HEK293 (cell line): ENCODE measurements at regions not wholly inside any gene's neighbourhood (a gene's known extent, or its start where the extent isn't known, plus 50 kb on each side); places are given as distances from the start of the nearest gene placed in this dataset.

Experiments used
- CTCF ChIA-PET: fragments of 350-600 bp; formaldehyde crosslinking; extraction: SDS; loops from one replicate; lab custom pipeline; 2021; ENCODE audit warnings: antibody characterized with exemption; lab: Yijun Ruan, JAX
- POLR2A ChIA-PET: fragments of 300-600 bp; formaldehyde crosslinking; extraction: SDS; loops from one replicate; lab custom pipeline; 2020; ENCODE audit warnings: antibody characterized with exemption, inconsistent platforms; lab: Yijun Ruan, JAX
- H3K27ac ChIP-seq: fragments of 200-500 bp; sonication (Bioruptor generic); 2 replicates; pipeline ENCODE4 v1.5.1; 2014; ENCODE audit warnings: low read depth, low read length, control low read depth, inconsistent platforms; ENCODE audit errors: extremely low read depth
- H3K36me3 ChIP-seq, 2 experiments: fragments of 200-500 bp in 1 of 2; sonication (Bioruptor generic) in 1 of 2; 1 replicate in 1 of 2; 2 replicates in 1 of 2; pipeline ENCODE4 v1.5.1; 2014 to 2017; ENCODE audit warnings: inconsistent platforms in 2 of 2, low read length in 2 of 2; ENCODE audit not compliant: control insufficient read depth in 2 of 2, insufficient read depth in 1 of 2
- H3K4me1 ChIP-seq: fragments of 200-500 bp; sonication (Bioruptor generic); 2 replicates; pipeline ENCODE4 v1.5.1; 2014; ENCODE audit warnings: mild to moderate bottlenecking, low read length, inconsistent platforms; ENCODE audit not compliant: control insufficient read depth, insufficient read depth
- H3K4me3 ChIP-seq: 2 replicates; pipeline ENCODE4 v1.5.1; 2011; ENCODE audit warnings: low read depth, mild to moderate bottlenecking, control low read depth, low read length, moderate library complexity
- H3K9me3 ChIP-seq: fragments of 200-500 bp; sonication (Bioruptor generic); 2 replicates; pipeline ENCODE4 v1.5.1; 2014; ENCODE audit warnings: low read depth, low read length, inconsistent platforms; ENCODE audit not compliant: control insufficient read depth, insufficient read depth
- BCL11B ChIP-seq: fragments of 450-650 bp; formaldehyde crosslinking; IDR thresholded peaks from 2 replicates; pipeline ENCODE4 v1.5.1; 2016; ENCODE audit warnings: low read depth, missing biosample characterization, missing genetic modification characterization
- GFI1B ChIP-seq: fragments of 450-650 bp; formaldehyde crosslinking; IDR thresholded peaks from 2 replicates; pipeline ENCODE4 v1.5.1; 2016; ENCODE audit warnings: missing biosample characterization, missing genetic modification characterization
- HOXD13 ChIP-seq: sonication (generic); formaldehyde crosslinking; IDR thresholded peaks from 2 replicates; pipeline ENCODE4 v1.8.0; 2022; ENCODE audit warnings: missing genetic modification reagents, borderline replicate concordance
- KLF10 ChIP-seq: fragments of 450-650 bp; IDR thresholded peaks from 2 replicates; pipeline ENCODE4 v1.5.1; 2018; ENCODE audit warnings: missing biosample characterization, mild to moderate bottlenecking, missing genetic modification characterization
- PBX3 ChIP-seq: sonication (generic); formaldehyde crosslinking; IDR thresholded peaks from 2 replicates; pipeline ENCODE4 v1.8.1; 2022; ENCODE audit warnings: mild to moderate bottlenecking, moderate library complexity, missing genetic modification reagents
- REPIN1 ChIP-seq: fragments of 450-650 bp; formaldehyde crosslinking; IDR thresholded peaks from 2 replicates; pipeline ENCODE4 v1.5.1; 2017; ENCODE audit warnings: missing biosample characterization, missing genetic modification characterization, low read depth
- YY2 ChIP-seq: fragments of 450-650 bp; formaldehyde crosslinking; IDR thresholded peaks from 2 replicates; pipeline ENCODE4 v1.5.1; 2016; ENCODE audit warnings: missing biosample characterization, missing genetic modification characterization
- ZBTB1 ChIP-seq: fragments of 450-650 bp; formaldehyde crosslinking; IDR thresholded peaks from 2 replicates; pipeline ENCODE4 v1.5.1; 2016; ENCODE audit warnings: missing biosample characterization, missing genetic modification characterization
- ZFHX2 ChIP-seq: fragments of 450-650 bp; formaldehyde crosslinking; conservative IDR thresholded peaks from 2 replicates; pipeline ENCODE4 v1.5.1; 2016; ENCODE audit warnings: missing biosample characterization, missing genetic modification characterization
- ZFP69B ChIP-seq: fragments of 450-650 bp; formaldehyde crosslinking; IDR thresholded peaks from 2 replicates; pipeline ENCODE4 v1.5.1; 2016; ENCODE audit warnings: missing biosample characterization, missing genetic modification characterization
- ZNF133 ChIP-seq: fragments of 450-650 bp; formaldehyde crosslinking; IDR thresholded peaks from 2 replicates; pipeline ENCODE4 v1.5.1; 2016; ENCODE audit warnings: missing biosample characterization, missing genetic modification characterization
- ZNF184 ChIP-seq: fragments of 450-650 bp; IDR thresholded peaks from 2 replicates; pipeline ENCODE4 v1.5.1; 2018; ENCODE audit warnings: missing biosample characterization, mild to moderate bottlenecking, missing genetic modification characterization
- ZNF221 ChIP-seq: fragments of 450-650 bp; formaldehyde crosslinking; IDR thresholded peaks from 2 replicates; pipeline ENCODE4 v1.5.1; 2017; ENCODE audit warnings: missing biosample characterization, missing genetic modification characterization, borderline replicate concordance
- ZNF239 ChIP-seq: fragments of 450-650 bp; formaldehyde crosslinking; IDR thresholded peaks from 2 replicates; pipeline ENCODE4 v1.5.1; 2016; ENCODE audit warnings: missing biosample characterization, missing genetic modification characterization
- ZNF274 ChIP-seq, 2 experiments: fragments of 200-500 bp in 1 of 2; fragments of 450-650 bp in 1 of 2; sonication (Bioruptor generic) in 1 of 2; formaldehyde crosslinking in 1 of 2; IDR thresholded peaks; 2 replicates each; pipeline versions ENCODE4 v1.5.1 to v1.6.1; 2014 to 2016; ENCODE audit warnings: borderline replicate concordance in 1 of 2, inconsistent platforms in 1 of 2, low read length in 1 of 2, missing biosample characterization in 1 of 2, missing genetic modification characterization in 1 of 2
- ZNF394 ChIP-seq: fragments of 450-650 bp; formaldehyde crosslinking; IDR thresholded peaks from 2 replicates; pipeline ENCODE4 v1.5.1; 2016; ENCODE audit warnings: missing biosample characterization, missing genetic modification characterization, mild to moderate bottlenecking, moderate library complexity, borderline replicate concordance
- ZNF510 ChIP-seq: fragments of 450-650 bp; formaldehyde crosslinking; IDR thresholded peaks from 2 replicates; pipeline ENCODE4 v1.5.1; 2018; ENCODE audit warnings: mild to moderate bottlenecking, missing genetic modification characterization, missing biosample characterization; ENCODE audit not compliant: insufficient replicate concordance
- ZNF560 ChIP-seq: fragments of 450-650 bp; formaldehyde crosslinking; IDR thresholded peaks from 2 replicates; pipeline ENCODE4 v1.5.1; 2017; ENCODE audit warnings: missing biosample characterization, missing genetic modification characterization, borderline replicate concordance
- ZNF785 ChIP-seq: fragments of 450-650 bp; formaldehyde crosslinking; IDR thresholded peaks from 2 replicates; pipeline ENCODE4 v1.5.1; 2016; ENCODE audit warnings: missing biosample characterization, missing genetic modification characterization
- ZSCAN23 ChIP-seq: fragments of 450-650 bp; formaldehyde crosslinking; IDR thresholded peaks from 2 replicates; pipeline ENCODE4 v1.5.1; 2016; ENCODE audit warnings: missing biosample characterization, missing genetic modification characterization
- ZSCAN5A ChIP-seq: fragments of 450-650 bp; formaldehyde crosslinking; IDR thresholded peaks from 2 replicates; pipeline ENCODE4 v1.5.1; 2016; ENCODE audit warnings: missing biosample characterization, missing genetic modification characterization
- TF ChIP-seq, protein P1 (sequence below): fragments of 450-650 bp; formaldehyde crosslinking; IDR thresholded peaks from 2 replicates; pipeline ENCODE4 v1.5.1; 2017; ENCODE audit warnings: missing biosample characterization, missing genetic modification characterization
- TF ChIP-seq, protein P2 (sequence below): fragments of 450-650 bp; formaldehyde crosslinking; IDR thresholded peaks from 2 replicates; pipeline ENCODE4 v1.5.1; 2017; ENCODE audit warnings: missing biosample characterization, missing genetic modification characterization
- TF ChIP-seq, protein P3 (sequence below): fragments of 450-650 bp; formaldehyde crosslinking; IDR thresholded peaks from 2 replicates; pipeline ENCODE4 v1.5.1; 2016; ENCODE audit warnings: missing biosample characterization, missing genetic modification characterization

- POLR2A ChIA-PET: no interaction called here
- no peak for TF ChIP-seq ZSCAN23 (tag by site-specific recombination)
- TF ChIP-seq ZSCAN5A (tag by site-specific recombination): no peak
- no peak for TF ChIP-seq HOXD13 (CRISPR knock-in tag)
- no peak for TF ChIP-seq PBX3 (CRISPR knock-in tag)
- TF ChIP-seq ZNF184 (tag by site-specific recombination): no peak
- TF ChIP-seq ZNF560: no peak
- no peak for TF ChIP-seq KLF10 (tag by site-specific recombination)
- TF ChIP-seq GFI1B: no peak
- TF ChIP-seq ZNF239 (tag by site-specific recombination): no peak
- no peak for TF ChIP-seq ZNF221 (tag by site-specific recombination)
- Histone ChIP-seq H3K27ac (no peak overlapping the region), H3K9me3 (no peaks in the 10 kb centered on the region), H3K4me1 (peaks cover 3% of the 10 kb centered on the region; the same call in 1 of the 2 replicates), H3K36me3 (no peaks in the 10 kb centered on the region), H3K4me3 (no peak overlapping the region)
- CTCF ChIA-PET: no interaction called here
These were observed 98.1 kb downstream of the NR1D2 start for GRCh38 chr3:24043168-24043567.

DNA sequence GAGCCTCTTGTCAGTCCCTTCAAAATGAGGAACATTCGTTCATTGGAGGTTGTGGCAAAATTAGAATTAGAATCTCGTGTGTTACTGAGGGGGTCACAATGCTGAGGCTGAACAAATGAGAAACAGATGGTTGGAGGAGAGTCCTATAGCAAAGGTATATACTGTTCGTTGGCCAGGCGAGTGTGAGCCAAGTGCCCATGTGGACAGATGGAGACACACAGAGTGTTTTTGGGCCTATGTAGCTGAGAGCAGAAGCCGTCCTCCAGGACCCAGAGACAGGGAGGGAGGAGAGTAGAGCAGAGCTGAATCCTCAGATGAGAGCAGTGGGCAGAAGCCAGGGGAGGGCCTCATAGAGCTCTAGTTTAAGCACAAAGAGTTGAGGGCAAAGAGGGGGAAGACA is 98.9 kb downstream of the NR1D2 start:
- no peak overlapping the region for H3K4me3 ChIP-seq
- CTCF ChIA-PET: no interaction called here
- H3K36me3 ChIP-seq: no peaks in the 10 kb centered on the region
- peaks cover 3% of the 10 kb centered on the region; the same call in 1 of the 2 replicates for H3K4me1 ChIP-seq
- H3K9me3 ChIP-seq: no peaks in the 10 kb centered on the region
- H3K27ac ChIP-seq: no peak overlapping the region
- POLR2A ChIA-PET: no interaction called here
- no peak for TF ChIP-seq ZNF274 (IDR thresholded peaks at IDR 0.05; ENCODE audit: low read length)
- TF ChIP-seq ZNF274 (tag by site-specific recombination; IDR thresholded peaks at IDR 0.05; ENCODE audit: borderline replicate concordance): no peak
- no peak for TF ChIP-seq ZNF510 (tag by site-specific recombination)
- no peak for TF ChIP-seq BCL11B
- TF ChIP-seq, protein P1, sequence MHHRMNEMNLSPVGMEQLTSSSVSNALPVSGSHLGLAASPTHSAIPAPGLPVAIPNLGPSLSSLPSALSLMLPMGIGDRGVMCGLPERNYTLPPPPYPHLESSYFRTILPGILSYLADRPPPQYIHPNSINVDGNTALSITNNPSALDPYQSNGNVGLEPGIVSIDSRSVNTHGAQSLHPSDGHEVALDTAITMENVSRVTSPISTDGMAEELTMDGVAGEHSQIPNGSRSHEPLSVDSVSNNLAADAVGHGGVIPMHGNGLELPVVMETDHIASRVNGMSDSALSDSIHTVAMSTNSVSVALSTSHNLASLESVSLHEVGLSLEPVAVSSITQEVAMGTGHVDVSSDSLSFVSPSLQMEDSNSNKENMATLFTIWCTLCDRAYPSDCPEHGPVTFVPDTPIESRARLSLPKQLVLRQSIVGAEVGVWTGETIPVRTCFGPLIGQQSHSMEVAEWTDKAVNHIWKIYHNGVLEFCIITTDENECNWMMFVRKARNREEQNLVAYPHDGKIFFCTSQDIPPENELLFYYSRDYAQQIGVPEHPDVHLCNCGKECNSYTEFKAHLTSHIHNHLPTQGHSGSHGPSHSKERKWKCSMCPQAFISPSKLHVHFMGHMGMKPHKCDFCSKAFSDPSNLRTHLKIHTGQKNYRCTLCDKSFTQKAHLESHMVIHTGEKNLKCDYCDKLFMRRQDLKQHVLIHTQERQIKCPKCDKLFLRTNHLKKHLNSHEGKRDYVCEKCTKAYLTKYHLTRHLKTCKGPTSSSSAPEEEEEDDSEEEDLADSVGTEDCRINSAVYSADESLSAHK (tag by site-specific recombination): no peak
- no peak for TF ChIP-seq ZNF785 (tag by site-specific recombination)
- TF ChIP-seq ZFHX2: no peak
- no peak for TF ChIP-seq YY2 (tag by site-specific recombination)
- TF ChIP-seq ZFP69B (tag by site-specific recombination): no peak
- TF ChIP-seq PBX3 (CRISPR knock-in tag): no peak
- TF ChIP-seq, protein P2, sequence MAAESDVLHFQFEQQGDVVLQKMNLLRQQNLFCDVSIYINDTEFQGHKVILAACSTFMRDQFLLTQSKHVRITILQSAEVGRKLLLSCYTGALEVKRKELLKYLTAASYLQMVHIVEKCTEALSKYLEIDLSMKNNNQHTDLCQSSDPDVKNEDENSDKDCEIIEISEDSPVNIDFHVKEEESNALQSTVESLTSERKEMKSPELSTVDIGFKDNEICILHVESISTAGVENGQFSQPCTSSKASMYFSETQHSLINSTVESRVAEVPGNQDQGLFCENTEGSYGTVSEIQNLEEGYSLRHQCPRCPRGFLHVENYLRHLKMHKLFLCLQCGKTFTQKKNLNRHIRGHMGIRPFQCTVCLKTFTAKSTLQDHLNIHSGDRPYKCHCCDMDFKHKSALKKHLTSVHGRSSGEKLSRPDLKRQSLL (tag by site-specific recombination): no peak
- no peak for TF ChIP-seq ZNF221 (tag by site-specific recombination)
- no peak for TF ChIP-seq REPIN1 (tag by site-specific recombination)
- TF ChIP-seq, protein P3, sequence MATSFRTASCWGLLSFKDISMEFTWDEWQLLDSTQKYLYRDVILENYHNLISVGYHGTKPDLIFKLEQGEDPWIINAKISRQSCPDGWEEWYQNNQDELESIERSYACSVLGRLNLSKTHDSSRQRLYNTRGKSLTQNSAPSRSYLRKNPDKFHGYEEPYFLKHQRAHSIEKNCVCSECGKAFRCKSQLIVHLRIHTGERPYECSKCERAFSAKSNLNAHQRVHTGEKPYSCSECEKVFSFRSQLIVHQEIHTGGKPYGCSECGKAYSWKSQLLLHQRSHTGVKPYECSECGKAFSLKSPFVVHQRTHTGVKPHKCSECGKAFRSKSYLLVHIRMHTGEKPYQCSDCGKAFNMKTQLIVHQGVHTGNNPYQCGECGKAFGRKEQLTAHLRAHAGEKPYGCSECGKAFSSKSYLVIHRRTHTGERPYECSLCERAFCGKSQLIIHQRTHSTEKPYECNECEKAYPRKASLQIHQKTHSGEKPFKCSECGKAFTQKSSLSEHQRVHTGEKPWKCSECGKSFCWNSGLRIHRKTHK (tag by site-specific recombination): no peak
- no peak for TF ChIP-seq ZNF394
- no peak for TF ChIP-seq ZBTB1
- no peak for TF ChIP-seq ZNF133
